Activated T-cell treated with anti-CD3 and anti-CD28 coated beads, Interleukin-2, amount 50 U/mL, for 48 hours (primary cell): ENCODE measurements at regions not wholly inside any gene's neighbourhood (a gene's known extent, or its start where the extent isn't known, plus 50 kb on each side); places are given as distances from the start of the nearest gene placed in this dataset.
A peak's percentile ranks its signal among the peaks of the same experiment; 100 is the strongest.

Experiments used
- DNase-seq, 2 experiments: peaks; one replicate each; pipeline ENCODE4 v3.0.0-alpha.2; 2020

GRCh38 chr14:89519040-89519439 lies 102.0 kb upstream of the FOXN3 start:
- DNase-seq: peak in 1 of 2 experiments; percentile 8

- DNase-seq: no peak
Observed at GRCh38 chr14:89516173-89516572, 99.1 kb upstream of the FOXN3 start.

- DNase-seq: peak in 1 of 2 experiments; percentile 1
Observed at GRCh38 chr14:89514601-89515000, 97.6 kb upstream of the FOXN3 start.

- no peak for DNase-seq
Observed at GRCh38 chr14:89509891-89510290, 92.9 kb upstream of the FOXN3 start.

DNA sequence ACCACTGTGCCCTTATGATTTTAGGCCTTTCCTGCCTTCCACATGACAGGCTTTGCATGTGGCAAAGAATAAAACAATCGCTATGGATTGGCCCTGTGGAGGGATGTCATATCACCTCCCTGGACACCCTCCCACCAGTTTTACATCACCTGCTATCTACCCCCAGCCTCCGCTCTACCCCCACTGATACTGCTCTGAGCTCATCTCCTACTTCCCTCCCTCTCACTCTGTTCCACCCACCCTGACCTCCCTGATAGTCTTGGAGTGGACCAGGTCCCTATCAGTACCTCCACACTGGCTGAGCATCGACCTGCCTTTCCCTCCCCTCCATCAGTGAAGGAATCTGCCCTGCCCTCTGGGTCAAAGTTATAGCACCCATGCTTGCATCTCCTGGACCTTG lies 91.8 kb upstream of the FOXN3 start:
- DNase-seq: peak in 1 of 2 experiments; percentile 10

DNA sequence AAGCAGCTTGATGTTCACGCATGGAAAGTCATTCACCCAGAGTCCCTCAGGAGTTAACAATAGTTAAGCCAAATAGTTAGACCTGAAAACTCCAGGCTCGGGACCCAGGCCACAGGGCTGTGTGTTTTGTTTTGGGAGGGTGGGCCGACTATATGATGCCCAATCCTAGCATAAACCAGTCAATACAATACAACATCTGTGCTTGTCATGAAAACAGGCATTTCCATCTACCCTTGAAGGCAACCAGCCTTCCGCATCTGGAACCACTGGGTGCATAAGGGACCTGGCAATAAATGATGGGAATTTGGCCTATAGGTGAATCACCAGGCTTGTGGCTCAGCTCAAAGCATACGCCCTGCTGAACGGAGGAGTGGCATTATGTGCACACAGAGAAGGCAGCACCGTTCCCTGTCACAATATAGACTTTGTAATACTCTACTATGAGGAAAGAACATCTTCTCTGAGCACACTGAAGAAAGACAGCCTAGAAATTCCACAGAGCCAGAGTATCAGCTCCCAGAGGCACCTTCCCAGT lies 91.0 kb upstream of the FOXN3 start:
- DNase-seq: no peak

DNA sequence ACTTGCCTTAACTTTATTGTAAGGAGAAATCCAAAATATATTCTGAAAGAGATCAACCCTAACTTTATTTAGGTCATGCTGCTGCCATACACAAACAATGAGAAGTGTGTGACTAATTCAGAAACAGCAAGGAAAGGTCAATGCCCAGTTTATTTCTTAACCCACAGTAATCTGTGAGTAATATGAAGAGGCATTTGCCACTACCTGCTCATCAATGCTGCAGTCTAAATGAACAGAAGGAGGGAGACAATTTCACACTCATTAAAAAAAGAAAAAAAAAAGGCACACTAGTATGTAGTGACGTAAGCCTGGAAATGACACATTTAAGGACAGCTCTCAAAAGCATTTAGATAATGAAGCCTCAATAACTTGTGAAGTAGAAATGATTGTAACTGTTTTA lies 90.5 kb upstream of the FOXN3 start:
- DNase-seq: peak in 1 of 2 experiments; percentile 16

- peak in 1 of 2 experiments; percentile 13 for DNase-seq
Observed at GRCh38 chr14:89506891-89507452, 89.9 kb upstream of the FOXN3 start.

DNA sequence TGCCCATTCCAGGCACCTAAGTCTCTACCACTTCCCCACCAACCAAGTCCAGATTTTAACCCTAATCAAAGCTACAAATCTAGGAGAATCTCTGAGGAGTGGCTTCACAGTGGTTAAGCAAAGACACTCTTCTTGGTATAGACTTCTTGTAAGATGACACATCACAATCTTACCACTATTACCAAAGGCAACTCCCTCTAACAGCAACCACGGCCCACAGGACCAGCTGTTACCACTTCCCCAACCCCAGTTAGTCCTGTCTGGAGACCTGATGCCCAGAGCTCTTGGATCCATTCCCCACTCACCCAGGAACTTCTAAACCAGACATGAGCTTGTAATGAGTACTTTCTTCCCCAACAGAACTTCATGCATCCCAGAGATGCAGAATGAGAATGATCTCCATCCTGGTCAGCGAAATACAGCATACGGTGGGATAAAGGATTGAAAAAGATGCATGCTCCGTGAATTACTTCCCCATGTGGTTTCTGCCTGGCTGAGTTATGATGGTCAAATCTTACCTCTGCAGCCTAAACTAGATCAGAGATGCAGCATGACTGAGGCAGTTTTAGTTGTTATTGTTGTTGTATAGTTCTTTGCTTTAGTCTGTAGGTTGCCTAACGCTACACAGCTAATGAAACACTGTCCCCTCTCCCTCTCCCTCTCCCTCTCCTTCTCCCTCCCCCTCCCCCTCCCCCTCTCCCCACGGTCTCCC lies 87.7 kb upstream of the FOXN3 start:
- peak; percentile 51 to 54 for DNase-seq

- DNase-seq: no peak
Observed at GRCh38 chr14:89504091-89504490, 87.1 kb upstream of the FOXN3 start.

DNA sequence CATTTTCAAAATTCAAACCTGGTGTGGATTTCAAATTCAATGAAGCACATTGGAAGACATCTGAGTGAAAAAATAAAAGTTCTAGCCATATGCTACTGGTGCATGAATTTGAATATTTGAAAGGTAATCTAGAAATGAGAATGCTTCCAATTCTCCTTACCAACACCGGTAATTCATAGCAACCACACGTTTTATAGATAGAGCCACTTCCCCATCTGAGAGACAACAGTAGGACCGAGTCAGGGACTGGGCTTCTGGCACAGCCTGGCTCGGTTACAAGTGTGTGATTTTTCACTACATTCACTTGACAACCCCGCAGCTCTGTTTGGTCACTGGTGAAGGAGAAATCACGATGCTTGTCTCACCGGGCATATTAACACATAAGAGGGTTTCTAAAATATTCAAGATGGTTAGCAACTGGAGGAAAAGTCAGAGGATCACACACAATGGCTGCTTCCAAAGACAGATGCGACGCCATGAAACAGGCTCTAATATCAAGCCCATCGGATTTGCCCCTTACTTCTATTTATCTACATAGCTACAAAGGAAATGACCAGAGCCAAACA lies 86.5 kb upstream of the FOXN3 start:
- peak in 1 of 2 experiments; percentile 11 for DNase-seq

- no peak for DNase-seq
Observed at GRCh38 chr14:89502966-89503365, 85.9 kb upstream of the FOXN3 start.

DNA sequence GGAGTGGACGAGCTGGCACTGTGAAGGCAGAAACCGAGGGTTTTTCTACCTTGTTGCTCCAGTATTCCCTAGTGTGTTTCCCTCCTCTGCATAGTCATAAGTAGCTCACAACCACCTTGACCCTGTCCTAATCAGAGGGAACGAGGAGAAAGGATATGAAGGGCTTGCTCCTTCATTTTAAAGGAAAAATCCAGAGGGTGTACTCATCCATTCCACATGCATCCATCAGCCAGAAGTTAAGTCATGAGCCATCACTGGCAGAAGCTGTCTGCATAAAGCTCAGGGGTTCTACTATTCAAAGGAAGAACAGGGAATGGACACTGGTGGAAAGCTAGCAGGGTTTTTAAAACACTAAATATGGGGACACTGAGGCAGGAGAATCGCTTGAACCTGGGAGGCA lies 84.3 kb upstream of the FOXN3 start:
- peak in 1 of 2 experiments; percentile 0 for DNase-seq

- DNase-seq: no peak
Observed at GRCh38 chr14:89500303-89500702, 83.3 kb upstream of the FOXN3 start.

GRCh38 chr14:89498878-89499277 lies 81.8 kb upstream of the FOXN3 start:
- no peak for DNase-seq

- DNase-seq: no peak
Observed at GRCh38 chr14:89495718-89496117, 78.7 kb upstream of the FOXN3 start.

DNA sequence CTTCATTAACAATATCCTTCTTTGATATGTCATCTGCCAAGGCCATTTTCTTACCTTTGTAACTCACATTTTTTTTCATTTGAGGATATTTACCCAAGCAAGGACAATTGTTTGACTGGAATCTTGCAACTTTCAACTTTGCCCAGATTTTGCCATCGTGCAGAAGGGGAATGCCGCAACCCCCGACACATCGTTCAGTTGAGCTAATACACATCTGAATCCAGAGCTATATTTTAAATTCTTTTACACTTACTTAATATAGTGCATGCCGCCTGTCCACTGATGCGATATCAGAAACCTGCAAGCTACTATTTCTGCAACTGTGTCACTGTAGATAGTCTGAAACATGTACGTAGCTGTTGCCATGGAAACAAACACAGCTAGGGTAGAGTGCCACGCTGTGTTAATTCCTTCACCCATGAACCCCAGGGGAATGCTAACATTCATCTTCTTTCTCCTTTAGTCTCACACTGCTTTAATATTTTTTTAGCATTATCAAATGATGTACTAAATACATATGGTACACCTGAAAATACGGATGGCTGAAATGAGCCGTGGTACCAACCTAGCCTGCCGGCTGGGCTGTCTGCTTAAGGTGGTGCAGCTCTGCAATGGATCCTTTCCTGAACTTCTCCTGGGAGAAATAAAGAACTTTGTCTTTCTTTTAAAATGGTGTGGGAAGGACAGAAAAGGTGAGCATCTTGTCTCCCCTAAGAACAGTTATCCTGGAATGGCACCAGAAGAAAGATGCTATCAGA lies 77.0 kb upstream of the FOXN3 start:
- DNase-seq: no peak

GRCh38 chr14:89493406-89493805 lies 76.4 kb upstream of the FOXN3 start:
- no peak for DNase-seq

DNA sequence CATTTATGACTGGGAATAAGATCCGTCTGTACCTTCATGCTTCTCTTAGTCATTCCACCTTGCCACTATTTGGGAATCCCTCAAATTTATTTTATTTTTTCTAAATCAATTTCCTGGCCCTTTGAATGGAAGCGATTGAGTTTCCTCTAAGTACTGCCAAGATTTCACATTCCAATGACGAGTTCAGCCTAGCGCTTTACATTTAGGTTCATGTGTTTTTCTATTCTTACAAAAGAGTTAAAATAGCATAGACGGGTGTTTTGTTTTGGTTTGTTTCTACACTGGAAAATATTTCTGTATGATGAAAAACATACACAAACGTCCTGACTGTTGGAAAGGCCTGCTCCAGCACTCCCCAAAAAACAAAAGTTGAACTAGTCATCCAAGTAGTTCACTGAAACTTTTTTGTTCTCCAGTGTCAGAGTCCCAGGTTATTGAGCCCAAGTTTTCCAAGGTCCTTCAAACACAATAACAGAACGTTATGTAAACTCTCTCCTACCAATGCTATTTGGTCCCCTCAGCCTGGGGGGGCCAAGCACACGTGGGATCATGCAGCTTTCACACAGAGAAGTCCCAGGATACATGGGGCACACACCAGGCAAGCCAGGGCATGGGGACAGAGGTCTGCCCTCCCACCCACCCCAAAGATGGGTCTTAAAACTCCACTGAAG lies 74.8 kb upstream of the FOXN3 start:
- DNase-seq: no peak

- no peak for DNase-seq
Observed at GRCh38 chr14:89490466-89490865, 73.4 kb upstream of the FOXN3 start.

GRCh38 chr14:89489761-89490437 lies 72.9 kb upstream of the FOXN3 start:
- DNase-seq: no peak

- DNase-seq: no peak
Observed at GRCh38 chr14:89486961-89487360, 69.9 kb upstream of the FOXN3 start.
